ENCODE measurements at regions not wholly inside any gene's neighbourhood (a gene's known extent, or its start where the extent isn't known, plus 50 kb on each side); places are given as distances from the start of the nearest gene placed in this dataset.

- H2AK5ac ChIP-seq (ENCODE audit: insufficient read length, low read length): no peak overlapping the region
- no peak overlapping the region for H3K4me2 ChIP-seq (ENCODE audit: insufficient read depth, insufficient read length, low read length)
- no peak overlapping the region for H4K8ac ChIP-seq (replicated peaks; ENCODE audit: insufficient read length, low read depth, low read length)
- no peak overlapping the region for H4K91ac ChIP-seq (ENCODE audit: insufficient read length, low read depth, low read length)
- H3K27me3 Mint-ChIP-seq (ENCODE audit: low read depth): no peaks in the 10 kb centered on the region
- H3K4me1 ChIP-seq (ENCODE audit: insufficient read depth, low read length): no peaks in the 10 kb centered on the region
- H3K4me3 Mint-ChIP-seq: no peak overlapping the region
- H2BK5ac ChIP-seq (ENCODE audit: insufficient read length, low read length): no peak overlapping the region
- H3K9ac ChIP-seq (ENCODE audit: extremely low read depth, insufficient read length, low read length): no peak overlapping the region
- H3K14ac ChIP-seq (ENCODE audit: insufficient read depth, low read length): no peak overlapping the region
- no CpG with 5 or more reads among the region's 4 CpGs for WGBS (ENCODE audit: extremely low coverage, insufficient read length, low lambda C conversion rate)
- no peak for TF ChIP-seq CTCF (conservative IDR thresholded peaks at IDR 0.05)
- H3K23ac ChIP-seq (ENCODE audit: insufficient read length, low read depth, low read length): no peak overlapping the region
- no peaks in the 10 kb centered on the region for H3K9me3 Mint-ChIP-seq
- no peak overlapping the region for H2BK120ac ChIP-seq (ENCODE audit: low read depth, low read length, poor library complexity, severe bottlenecking)
- H4K20me1 ChIP-seq (ENCODE audit: control insufficient read depth, insufficient read depth, insufficient read length): no peaks in the 10 kb centered on the region
- H3K23me2 ChIP-seq (ENCODE audit: insufficient read length, low read depth, low read length, poor library complexity, severe bottlenecking): no peaks in the 10 kb centered on the region
- H3K79me2 ChIP-seq (ENCODE audit: insufficient read depth, low read length): no peaks in the 10 kb centered on the region
- no peak overlapping the region for H3T11ph ChIP-seq (ENCODE audit: low read length)
- H3K36me3 Mint-ChIP-seq (ENCODE audit: insufficient read depth in 1 of 3, low read depth in 3 of 3): no peaks in the 10 kb centered on the region
- no peak overlapping the region for H3K18ac ChIP-seq (ENCODE audit: insufficient read length, low read depth, low read length)
- no peak overlapping the region for H3K4ac ChIP-seq (ENCODE audit: low read depth, low read length)
- no peaks in the 10 kb centered on the region for H3K4me1 Mint-ChIP-seq
- H3K56ac ChIP-seq (ENCODE audit: insufficient read length, low read depth, low read length): no peak overlapping the region
- H2BK12ac ChIP-seq (ENCODE audit: insufficient read length, low read depth, low read length): no peak overlapping the region
- no peak overlapping the region for H3K27ac ChIP-seq (ENCODE audit: insufficient read length, low read depth, low read length)
- H4K5ac ChIP-seq (ENCODE audit: insufficient read length, low read depth, low read length): no peak overlapping the region
- H2BK20ac ChIP-seq (ENCODE audit: low read depth, low read length, poor library complexity, severe bottlenecking): no peak overlapping the region
- no peaks in the 10 kb centered on the region for H3K79me1 ChIP-seq (ENCODE audit: insufficient read depth, low read depth, low read length, poor library complexity, severe bottlenecking)
- H3K27me3 ChIP-seq (ENCODE audit: insufficient read depth, low read length): no peaks in the 10 kb centered on the region
- no peak for DNase-seq
- no peak overlapping the region for H2BK15ac ChIP-seq (ENCODE audit: low read depth, low read length)
- no peaks in the 10 kb centered on the region for H3K9me3 ChIP-seq (ENCODE audit: control insufficient read depth, low read depth, low read length)
- no peak overlapping the region for H3K27ac Mint-ChIP-seq
- no peak overlapping the region for H2AFZ ChIP-seq (ENCODE audit: low read length)
Observed at GRCh38 chr12:104858611-104859543, 99.2 kb downstream of the SLC41A2 start.
